Panc1 (cell line): ENCODE measurements at regions not wholly inside any gene's neighbourhood (a gene's known extent, or its start where the extent isn't known, plus 50 kb on each side); places are given as distances from the start of the nearest gene placed in this dataset.
"Not testable (repeated sequence)": the region's sequence is repeated elsewhere in the genome, so short reads cannot be mapped to it uniquely, and the experiment has no call there.

Experiments
- POLR2AphosphoS5 ChIP-seq: IDR thresholded peaks from 2 replicates; pipeline ENCODE4 v1.6.1; 2012; ENCODE audit warnings: mild to moderate bottlenecking, low read depth, low read length, moderate library complexity
- REST ChIP-seq, 2 experiments: IDR thresholded peaks; 2 replicates each; pipeline ENCODE4 v1.6.1; 2011 to 2012; ENCODE audit warnings: low read depth in 2 of 2, control low read depth in 1 of 2, low read length in 1 of 2, mild to moderate bottlenecking in 1 of 2, moderate library complexity in 1 of 2; ENCODE audit not compliant: insufficient read depth in 1 of 2
- SIN3A ChIP-seq: IDR thresholded peaks from 2 replicates; pipeline ENCODE4 v1.6.1; 2012; ENCODE audit warnings: low read depth, mild to moderate bottlenecking, low read length, moderate library complexity, borderline replicate concordance; ENCODE audit not compliant: insufficient read depth
- TCF7L2 ChIP-seq: IDR thresholded peaks from 2 replicates; pipeline ENCODE4 v1.6.1; 2011; ENCODE audit warnings: mild to moderate bottlenecking, low read depth, low read length, inconsistent platforms
- TF ChIP-seq, protein P1 (sequence below): fragments of 450-650 bp; IDR thresholded peaks from 2 replicates; pipeline ENCODE4 v1.5.1; 2017; ENCODE audit warnings: mild to moderate bottlenecking

DNA sequence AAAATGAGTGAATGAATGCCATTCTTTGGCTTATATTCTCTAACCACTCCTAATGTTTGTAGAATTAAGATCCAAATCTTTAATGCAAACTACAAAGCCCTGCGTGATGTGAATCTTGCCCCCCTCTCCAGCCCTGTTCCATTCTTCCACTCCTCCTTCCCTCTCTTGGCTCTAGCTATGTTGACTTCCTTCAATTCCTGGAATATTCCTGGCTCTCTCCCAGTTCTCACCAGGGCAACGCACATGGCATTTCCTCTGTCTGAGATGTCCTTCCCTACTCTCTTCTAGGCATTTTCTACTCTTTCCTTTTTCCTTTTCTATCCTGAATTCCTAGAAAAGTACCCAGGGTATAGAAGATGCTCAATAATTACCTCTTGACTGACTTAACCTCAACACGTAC lies 446.0 kb upstream of the ADAMTS9 start:
- TF ChIP-seq, protein P1, sequence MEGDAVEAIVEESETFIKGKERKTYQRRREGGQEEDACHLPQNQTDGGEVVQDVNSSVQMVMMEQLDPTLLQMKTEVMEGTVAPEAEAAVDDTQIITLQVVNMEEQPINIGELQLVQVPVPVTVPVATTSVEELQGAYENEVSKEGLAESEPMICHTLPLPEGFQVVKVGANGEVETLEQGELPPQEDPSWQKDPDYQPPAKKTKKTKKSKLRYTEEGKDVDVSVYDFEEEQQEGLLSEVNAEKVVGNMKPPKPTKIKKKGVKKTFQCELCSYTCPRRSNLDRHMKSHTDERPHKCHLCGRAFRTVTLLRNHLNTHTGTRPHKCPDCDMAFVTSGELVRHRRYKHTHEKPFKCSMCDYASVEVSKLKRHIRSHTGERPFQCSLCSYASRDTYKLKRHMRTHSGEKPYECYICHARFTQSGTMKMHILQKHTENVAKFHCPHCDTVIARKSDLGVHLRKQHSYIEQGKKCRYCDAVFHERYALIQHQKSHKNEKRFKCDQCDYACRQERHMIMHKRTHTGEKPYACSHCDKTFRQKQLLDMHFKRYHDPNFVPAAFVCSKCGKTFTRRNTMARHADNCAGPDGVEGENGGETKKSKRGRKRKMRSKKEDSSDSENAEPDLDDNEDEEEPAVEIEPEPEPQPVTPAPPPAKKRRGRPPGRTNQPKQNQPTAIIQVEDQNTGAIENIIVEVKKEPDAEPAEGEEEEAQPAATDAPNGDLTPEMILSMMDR, result not testable (repeated sequence)
- not testable (repeated sequence) for TF ChIP-seq REST (IDR thresholded peaks at IDR 0.05; ENCODE audit: insufficient read depth in 1 of 2, low read depth in 2 of 2, low read length in 1 of 2); POLR2AphosphoS5; SIN3A; TCF7L2
